ENCODE measurements at regions not wholly inside any gene's neighbourhood (a gene's known extent, or its start where the extent isn't known, plus 50 kb on each side); places are given as distances from the start of the nearest gene placed in this dataset.

DNA sequence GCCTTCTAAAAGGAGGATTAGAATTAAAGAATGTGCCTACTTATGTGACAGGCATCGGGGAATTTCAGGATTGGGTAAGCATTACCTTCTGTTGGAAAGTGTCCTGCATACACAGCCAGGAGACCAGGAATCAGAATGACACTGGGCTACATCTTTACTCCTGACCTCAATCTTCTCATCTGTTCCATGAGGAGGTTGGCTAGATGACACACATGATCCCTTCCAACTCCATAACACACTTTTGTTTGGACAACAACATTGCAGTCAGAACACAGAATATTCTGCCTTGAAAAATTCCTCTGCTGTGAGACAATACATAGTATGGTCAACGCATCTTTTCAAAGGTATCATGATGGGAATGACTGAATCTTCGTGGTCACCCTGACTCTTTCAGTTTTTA lies 1281.2 kb upstream of the SORCS1 start:
- TF ChIP-seq, protein P1, sequence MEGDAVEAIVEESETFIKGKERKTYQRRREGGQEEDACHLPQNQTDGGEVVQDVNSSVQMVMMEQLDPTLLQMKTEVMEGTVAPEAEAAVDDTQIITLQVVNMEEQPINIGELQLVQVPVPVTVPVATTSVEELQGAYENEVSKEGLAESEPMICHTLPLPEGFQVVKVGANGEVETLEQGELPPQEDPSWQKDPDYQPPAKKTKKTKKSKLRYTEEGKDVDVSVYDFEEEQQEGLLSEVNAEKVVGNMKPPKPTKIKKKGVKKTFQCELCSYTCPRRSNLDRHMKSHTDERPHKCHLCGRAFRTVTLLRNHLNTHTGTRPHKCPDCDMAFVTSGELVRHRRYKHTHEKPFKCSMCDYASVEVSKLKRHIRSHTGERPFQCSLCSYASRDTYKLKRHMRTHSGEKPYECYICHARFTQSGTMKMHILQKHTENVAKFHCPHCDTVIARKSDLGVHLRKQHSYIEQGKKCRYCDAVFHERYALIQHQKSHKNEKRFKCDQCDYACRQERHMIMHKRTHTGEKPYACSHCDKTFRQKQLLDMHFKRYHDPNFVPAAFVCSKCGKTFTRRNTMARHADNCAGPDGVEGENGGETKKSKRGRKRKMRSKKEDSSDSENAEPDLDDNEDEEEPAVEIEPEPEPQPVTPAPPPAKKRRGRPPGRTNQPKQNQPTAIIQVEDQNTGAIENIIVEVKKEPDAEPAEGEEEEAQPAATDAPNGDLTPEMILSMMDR (IDR thresholded peaks at IDR 0.05; ENCODE audit: insufficient read depth, low read length, poor library complexity, severe bottlenecking): no peak
- no peak for TF ChIP-seq EZH2phosphoT487 (conservative IDR thresholded peaks at IDR 0.05; ENCODE audit: low read length)
